AG08395 (cell line): ENCODE measurements at regions not wholly inside any gene's neighbourhood (a gene's known extent, or its start where the extent isn't known, plus 50 kb on each side); places are given as distances from the start of the nearest gene placed in this dataset.

ENCODE experiments used
- DNase-seq: peaks from one replicate; pipeline ENCODE4 v3.0.0; 2012; ENCODE audit warnings: mixed read lengths, low spot score

- no peak for DNase-seq
Observed at GRCh38 chr18:77755187-77755586, 505.5 kb downstream of the GALR1 start.

- DNase-seq, result no peak
Observed at GRCh38 chr18:77761332-77761731, 511.7 kb downstream of the GALR1 start.

DNA sequence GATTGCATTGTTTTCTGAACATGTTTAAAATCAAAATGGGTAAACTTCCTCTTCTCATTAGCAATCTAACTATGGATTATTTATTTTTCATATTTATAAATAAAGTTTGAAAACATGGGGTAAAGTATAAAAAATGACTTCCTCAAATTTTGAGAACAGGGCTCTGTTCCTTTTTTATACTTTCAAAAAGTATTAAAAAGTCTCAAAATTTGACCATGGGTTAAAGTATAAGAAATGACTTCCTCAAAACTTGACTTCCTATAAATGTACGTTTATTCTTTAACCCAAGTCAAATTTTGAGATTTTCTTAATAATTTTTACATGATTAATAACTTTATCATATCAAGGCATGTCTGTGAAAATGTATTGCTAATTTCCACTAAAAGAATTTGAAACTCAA lies 512.4 kb downstream of the GALR1 start:
- DNase-seq, result no peak

DNA sequence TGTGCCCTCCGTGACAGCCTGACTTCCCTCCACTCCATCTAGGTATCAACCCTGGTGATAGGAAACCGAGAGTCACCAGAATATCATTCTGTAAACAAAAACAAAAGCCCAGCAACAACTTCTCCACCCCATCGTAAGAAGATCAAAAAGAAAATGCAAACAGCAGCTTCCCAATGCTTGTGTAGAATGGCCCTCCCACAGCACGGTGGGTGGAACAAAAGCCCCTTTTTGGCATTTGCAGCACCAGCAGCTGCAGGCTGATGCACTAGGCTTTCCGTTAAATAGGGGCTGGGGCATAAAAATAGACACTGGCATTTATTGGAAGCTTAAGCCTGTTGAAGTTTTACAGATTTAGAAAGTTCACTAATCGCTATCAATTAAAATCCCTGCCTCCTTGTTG lies 513.0 kb downstream of the GALR1 start:
- no peak for DNase-seq

GRCh38 chr18:77763530-77764145 lies 514.0 kb downstream of the GALR1 start:
- DNase-seq, result no peak

DNA sequence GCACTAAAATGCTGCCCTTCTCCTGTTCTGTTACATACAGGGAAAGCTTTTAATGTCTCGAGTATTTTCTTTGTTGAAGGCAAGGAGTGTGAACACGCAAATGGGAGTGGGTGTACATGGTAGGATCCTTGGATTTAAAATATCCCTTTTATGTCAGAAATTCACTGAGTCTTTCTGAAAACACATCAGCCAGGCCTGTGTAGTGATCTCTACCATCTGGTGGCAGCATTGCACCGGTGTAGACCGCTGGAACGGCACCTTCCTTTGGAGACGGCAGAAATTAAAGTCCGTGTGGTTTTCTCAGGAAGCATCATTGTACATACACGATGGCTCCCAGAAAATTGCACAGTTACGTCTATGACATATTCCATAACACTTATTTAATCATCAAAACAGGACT lies 515.8 kb downstream of the GALR1 start:
- DNase-seq, result peak; percentile 5

- DNase-seq, result no peak
Observed at GRCh38 chr18:77766421-77766820, 516.8 kb downstream of the GALR1 start.

GRCh38 chr18:77772177-77772576 lies 522.5 kb downstream of the GALR1 start:
- DNase-seq, result no peak

- DNase-seq, result no peak
Observed at GRCh38 chr18:77776104-77776503, 526.5 kb downstream of the GALR1 start.

- DNase-seq, result no peak
Observed at GRCh38 chr18:77777163-77777562, 527.5 kb downstream of the GALR1 start.

GRCh38 chr18:77784759-77785379 lies 535.2 kb downstream of the GALR1 start:
- no peak for DNase-seq

GRCh38 chr18:77785415-77785975 lies 535.8 kb downstream of the GALR1 start:
- no peak for DNase-seq

DNA sequence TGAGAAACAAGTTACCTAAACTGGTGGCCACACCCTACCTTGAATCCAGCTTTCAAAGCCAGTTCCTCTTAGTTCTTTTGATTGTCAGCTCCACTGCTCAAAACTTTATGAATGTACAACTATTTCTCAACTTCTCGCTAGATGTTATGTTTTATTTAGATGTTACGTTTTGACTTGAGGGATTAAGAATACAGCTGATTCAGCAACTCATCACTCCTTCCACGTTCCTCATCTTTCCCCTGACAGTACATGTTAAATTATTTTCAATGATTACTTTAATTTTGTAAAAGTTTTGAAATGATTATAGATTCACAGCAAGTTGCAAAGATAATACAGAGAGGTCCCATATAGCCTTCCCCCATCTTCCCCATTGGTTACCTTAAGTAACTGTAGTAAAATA lies 553.4 kb downstream of the GALR1 start:
- no peak for DNase-seq

- DNase-seq, result no peak
Observed at GRCh38 chr18:77804382-77804781, 554.7 kb downstream of the GALR1 start.

DNA sequence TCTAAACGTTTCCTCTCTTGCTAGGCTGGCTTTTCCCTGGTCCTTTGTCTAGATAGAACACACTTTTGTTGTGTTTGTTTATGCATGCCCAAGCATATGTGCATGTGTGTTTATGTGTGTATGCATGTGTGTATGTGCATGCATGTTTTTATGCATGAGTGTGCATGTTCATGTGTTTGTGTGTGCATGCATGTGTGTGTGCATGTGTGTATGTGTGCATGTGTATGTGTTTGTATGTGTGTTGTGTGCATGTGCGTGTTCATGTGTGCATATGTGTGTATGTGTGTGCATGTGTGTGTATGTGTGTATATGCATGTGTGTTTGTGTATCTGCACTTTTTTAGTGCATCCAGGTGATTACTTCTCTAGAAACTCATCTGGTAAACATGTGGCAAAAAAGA lies 558.0 kb downstream of the GALR1 start:
- no peak for DNase-seq

DNA sequence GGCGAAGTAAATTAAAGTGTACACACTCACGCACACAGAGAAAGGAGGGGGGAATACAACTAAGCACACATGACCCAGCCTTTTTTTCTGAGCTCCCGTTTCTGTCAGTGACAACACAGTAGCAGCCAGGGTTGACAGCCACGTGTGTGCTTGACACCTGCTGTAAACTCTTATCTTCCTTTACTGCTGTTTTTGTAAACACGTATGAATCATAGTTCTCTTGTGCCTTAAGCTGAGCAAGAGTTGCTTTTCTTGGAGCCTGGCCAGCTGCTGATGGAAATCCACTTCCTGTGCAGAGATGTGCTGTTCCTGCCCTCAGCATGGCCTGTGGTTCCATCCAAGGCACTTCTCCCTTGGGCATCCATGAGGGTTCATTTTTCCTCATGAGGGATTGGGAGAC lies 561.9 kb downstream of the GALR1 start:
- no peak for DNase-seq

DNA sequence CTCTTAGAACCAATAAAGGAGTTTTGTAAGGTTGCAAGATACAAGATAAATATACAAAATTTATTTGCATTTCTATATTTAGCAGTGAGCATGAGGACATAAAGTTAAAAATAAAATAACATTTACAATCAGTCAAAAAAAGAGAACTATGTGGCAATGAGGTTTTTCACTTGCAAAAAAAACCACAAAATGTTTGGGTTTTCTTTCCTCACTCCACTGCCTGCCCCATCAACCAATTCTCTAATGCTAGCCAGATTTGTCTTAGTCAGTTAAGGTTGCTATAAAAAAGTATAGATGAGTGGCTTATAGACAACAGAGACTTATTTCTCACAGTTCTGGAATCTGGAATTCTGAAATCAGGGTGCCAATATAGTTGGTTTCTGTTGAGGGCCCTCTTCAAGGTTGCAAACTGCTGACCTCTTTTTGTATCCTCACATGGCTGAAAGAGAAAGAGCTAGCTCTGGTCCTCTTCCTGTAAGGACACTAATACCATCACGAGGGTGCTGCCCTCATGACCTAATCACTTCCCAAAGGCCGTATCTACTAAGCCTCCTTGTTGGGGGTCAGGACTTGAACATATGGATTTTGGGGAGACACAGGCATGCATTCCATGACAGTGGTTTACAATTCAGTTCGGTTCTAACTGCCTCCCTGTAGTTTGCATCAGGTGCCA lies 566.2 kb downstream of the GALR1 start:
- DNase-seq, result no peak

GRCh38 chr18:77818328-77818727 lies 568.7 kb downstream of the GALR1 start:
- DNase-seq, result no peak

- DNase-seq, result no peak
Observed at GRCh38 chr18:77820472-77820871, 570.8 kb downstream of the GALR1 start.

DNA sequence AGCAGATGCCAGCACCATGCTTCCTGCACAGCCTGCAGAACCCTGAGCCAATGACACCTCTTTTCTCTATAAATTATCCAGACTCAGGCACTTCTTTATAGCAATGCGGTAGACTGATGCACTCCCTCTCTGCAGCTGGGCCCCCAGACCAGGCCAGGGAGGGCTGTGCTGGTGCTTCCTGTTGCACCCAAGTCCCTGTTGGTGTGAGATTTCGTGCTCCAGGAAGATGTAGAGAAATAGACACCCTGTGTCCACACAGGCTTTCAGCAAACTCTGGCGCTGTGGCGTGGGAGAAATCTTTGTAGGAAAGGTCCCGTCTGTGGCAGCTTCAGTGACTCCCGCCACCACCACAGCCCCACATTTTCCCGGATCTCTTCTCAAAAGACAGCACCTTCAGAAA lies 572.2 kb downstream of the GALR1 start:
- DNase-seq, result no peak

DNA sequence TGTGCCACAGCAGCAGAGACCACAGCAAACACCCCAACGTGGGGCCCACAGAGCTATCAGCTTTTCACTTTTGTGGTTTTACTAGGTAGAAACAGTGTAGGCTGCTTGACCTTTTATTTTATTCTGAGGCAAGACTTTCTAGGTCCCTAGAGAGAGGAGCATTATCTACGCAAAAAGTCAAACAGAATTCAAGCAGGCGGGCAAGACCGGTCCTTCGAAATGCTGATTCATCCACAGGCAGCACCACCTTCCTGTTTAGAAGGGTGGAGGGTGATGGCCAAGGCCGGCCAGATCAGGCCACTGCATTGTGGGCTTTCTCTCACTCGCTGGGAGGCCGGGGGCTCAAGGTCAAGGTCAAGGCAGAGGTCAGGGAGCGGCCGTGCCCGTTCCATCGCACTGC lies 573.0 kb downstream of the GALR1 start:
- no peak for DNase-seq

GRCh38 chr18:77833807-77834206 lies 584.2 kb downstream of the GALR1 start:
- DNase-seq, result no peak

GRCh38 chr18:77851802-77852201 lies 602.2 kb downstream of the GALR1 start:
- DNase-seq, result no peak
